Spleen (tissue), 11 donors: ENCODE measurements at regions not wholly inside any gene's neighbourhood (a gene's known extent, or its start where the extent isn't known, plus 50 kb on each side); places are given as distances from the start of the nearest gene placed in this dataset.

Experiments used
- DNase-seq: peaks from one replicate; pipeline ENCODE4 v3.0.0-alpha.2; 2020
- H3K27ac ChIP-seq, 8 donors: fragments of 200-600 bp; sonication (generic) in 7 of 8; 1 replicate in 4 of 8; 2 replicates in 4 of 8; pipeline versions ENCODE4 v1.5.0 to v1.8.0; 2016 to 2021; ENCODE audit warnings: inconsistent platforms in 4 of 8, mild to moderate bottlenecking in 4 of 8, moderate library complexity in 1 of 8
- H3K27me3 ChIP-seq, 7 donors: fragments of 200-600 bp; sonication (generic) in 6 of 7; replicated peaks in 1 of 7; 1 replicate in 4 of 7; 2 replicates in 3 of 7; pipeline versions ENCODE4 v1.5.0 to v1.8.0; 2016 to 2021; ENCODE audit warnings: inconsistent platforms in 3 of 7, mild to moderate bottlenecking in 1 of 7
- H3K36me3 ChIP-seq, 6 donors: fragments of 200-600 bp; sonication (generic) in 5 of 6; 1 replicate in 4 of 6; 2 replicates in 2 of 6; pipeline versions ENCODE4 v1.5.0 to v1.8.0; 2016 to 2021; ENCODE audit warnings: inconsistent platforms in 2 of 6
- H3K4me1 ChIP-seq, 6 donors: fragments of 200-600 bp; sonication (generic) in 5 of 6; 1 replicate in 3 of 6; 2 replicates in 3 of 6; pipeline versions ENCODE4 v1.5.0 to v1.8.0; 2016 to 2021; ENCODE audit warnings: inconsistent platforms in 3 of 6
- H3K4me3 ChIP-seq, 8 donors: fragments of 200-600 bp; sonication (generic) in 7 of 8; 1 replicate in 4 of 8; 2 replicates in 4 of 8; pipeline versions ENCODE4 v1.5.0 to v1.8.0; 2016 to 2021; ENCODE audit warnings: inconsistent platforms in 4 of 8, mild to moderate bottlenecking in 4 of 8, moderate library complexity in 2 of 8
- H3K9me3 ChIP-seq, 8 donors: fragments of 200-600 bp; sonication (generic) in 7 of 8; 1 replicate in 4 of 8; 2 replicates in 4 of 8; pipeline versions ENCODE4 v1.5.0 to v1.8.0; 2016 to 2021; ENCODE audit warnings: inconsistent platforms in 4 of 8
- POLR2A ChIP-seq, 3 donors: fragments of 450-650 bp; IDR thresholded peaks; one replicate each; pipeline ENCODE4 v1.5.1; 2017; ENCODE audit warnings: antibody characterized with exemption in 3 of 3, mild to moderate bottlenecking in 1 of 3
- POLR2AphosphoS5 ChIP-seq, 3 donors: sonication (generic); formaldehyde crosslinking; IDR thresholded peaks; one replicate each; pipeline ENCODE4 v1.5.1; 2017; ENCODE audit warnings: antibody characterized with exemption in 3 of 3
- WGBS, 5 donors: extraction: QIAGEN DNeasy Blood & Tissue Kit in 3 of 5; methylation state at CpG; one replicate each; pipeline versions ENCODE4 v1.1.5 to v1.1.7; 2013 to 2018; 5-methylcytosine and 5-hydroxymethylcytosine counted together
- intact Hi-C: fragments of 100-400 bp; cut with DNase I; formaldehyde crosslinking; loops from one replicate; pipeline ENCODE4 v1.15.0; 2023; ENCODE audit warnings: low total_unique reads
- TF ChIP-seq, protein P1 (sequence below), 11 experiments: fragments of 200-600 bp in 7 of 11; fragments of 450-650 bp in 4 of 11; sonication (generic) in 4 of 11; IDR thresholded peaks in 8 of 11; conservative IDR thresholded peaks in 3 of 11; 1 replicate in 7 of 11; 2 replicates in 4 of 11; pipeline versions ENCODE4 v1.4.0 to v1.8.0; 2016 to 2021; ENCODE audit warnings: antibody characterized with exemption in 11 of 11, inconsistent platforms in 4 of 11, mild to moderate bottlenecking in 1 of 11
- donor health status: healthy with polysubstance abuse.
- donor health status: DM: no; HTN: no; CAD: no; lungs with moderate emphysema.
- donor health status: DM: no; HTN: no; CAD: no.
- donor health status: Bipolar disorder and iron deficiency.
- donor health status: healthy.
- donor health status: DM: no; HTN: no; CAD: no.
- donor health status: DM: yes; HTN: yes; CAD: no.

DNA sequence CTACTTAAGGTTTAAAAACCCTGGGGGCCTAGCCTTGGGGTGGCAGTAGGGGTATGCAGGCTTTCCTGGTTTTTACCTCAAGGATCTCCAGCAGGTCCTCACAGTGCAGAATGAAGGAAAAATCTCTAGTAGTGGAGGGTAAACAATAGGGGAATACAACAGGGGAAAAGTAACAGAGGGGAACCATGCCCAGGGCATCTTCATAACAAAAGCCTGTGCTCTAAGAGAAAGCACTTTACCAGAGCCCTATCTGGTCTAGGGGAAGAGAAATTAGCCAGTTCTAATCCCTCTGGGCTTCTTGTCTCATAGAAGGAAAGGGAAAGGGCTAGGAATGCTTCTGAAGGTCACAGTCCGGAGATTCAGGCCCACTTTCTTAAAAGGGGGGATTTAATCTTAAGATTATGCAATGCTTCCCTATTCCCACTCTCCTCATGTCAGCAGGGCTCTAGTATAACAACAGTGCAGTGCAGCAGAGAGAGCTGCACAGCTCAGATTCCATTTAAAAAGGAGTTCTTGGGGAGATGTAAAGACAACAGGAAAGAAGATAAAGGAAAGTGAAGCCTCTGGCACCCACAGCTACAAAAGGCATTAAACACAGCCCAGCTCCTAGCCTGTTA is 149.0 kb upstream of the CYP1B1 start:
- no peaks in the 10 kb centered on the region for H3K4me1 ChIP-seq
- peaks cover 0 to 20% (median 0%) of the 10 kb centered on the region in 7 donors for H3K27me3 ChIP-seq
- intact Hi-C loops: no loop called here
- WGBS, 5 donors: 44 to 75% (median 67%) methylated on average over 1 of the region's 1 CpG
- H3K4me3 ChIP-seq: no peak overlapping the region
- H3K27ac ChIP-seq: no peak overlapping the region
- no peak for DNase-seq
- no peaks in the 10 kb centered on the region for H3K36me3 ChIP-seq
- peaks cover 0 to 7% (median 2%) of the 10 kb centered on the region in 8 donors for H3K9me3 ChIP-seq
- TF ChIP-seq POLR2AphosphoS5 (IDR thresholded peaks at IDR 0.05): no peak
- TF ChIP-seq, protein P1, sequence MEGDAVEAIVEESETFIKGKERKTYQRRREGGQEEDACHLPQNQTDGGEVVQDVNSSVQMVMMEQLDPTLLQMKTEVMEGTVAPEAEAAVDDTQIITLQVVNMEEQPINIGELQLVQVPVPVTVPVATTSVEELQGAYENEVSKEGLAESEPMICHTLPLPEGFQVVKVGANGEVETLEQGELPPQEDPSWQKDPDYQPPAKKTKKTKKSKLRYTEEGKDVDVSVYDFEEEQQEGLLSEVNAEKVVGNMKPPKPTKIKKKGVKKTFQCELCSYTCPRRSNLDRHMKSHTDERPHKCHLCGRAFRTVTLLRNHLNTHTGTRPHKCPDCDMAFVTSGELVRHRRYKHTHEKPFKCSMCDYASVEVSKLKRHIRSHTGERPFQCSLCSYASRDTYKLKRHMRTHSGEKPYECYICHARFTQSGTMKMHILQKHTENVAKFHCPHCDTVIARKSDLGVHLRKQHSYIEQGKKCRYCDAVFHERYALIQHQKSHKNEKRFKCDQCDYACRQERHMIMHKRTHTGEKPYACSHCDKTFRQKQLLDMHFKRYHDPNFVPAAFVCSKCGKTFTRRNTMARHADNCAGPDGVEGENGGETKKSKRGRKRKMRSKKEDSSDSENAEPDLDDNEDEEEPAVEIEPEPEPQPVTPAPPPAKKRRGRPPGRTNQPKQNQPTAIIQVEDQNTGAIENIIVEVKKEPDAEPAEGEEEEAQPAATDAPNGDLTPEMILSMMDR (IDR thresholded peaks at IDR 0.05 in 8 of 11, conservative IDR thresholded peaks at IDR 0.05 in 3 of 11): no peak

DNA sequence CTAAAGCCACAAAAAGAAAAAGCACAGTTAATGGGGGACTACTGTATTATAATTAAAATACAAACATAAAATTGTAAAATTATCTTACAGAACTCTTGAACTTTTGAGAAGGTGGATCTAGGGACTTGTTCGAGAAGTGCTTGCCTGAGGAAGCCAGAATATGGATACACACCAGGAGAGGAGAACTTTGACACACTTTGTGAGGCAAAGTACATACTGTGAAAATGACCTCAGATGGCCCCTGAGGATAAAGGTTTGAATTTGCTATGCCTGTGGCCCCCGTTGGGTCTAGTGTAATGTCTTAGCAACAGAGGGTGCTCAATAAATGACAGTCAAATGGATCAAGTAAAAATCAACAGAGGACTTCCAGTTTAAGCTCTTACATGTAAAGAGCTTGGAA is 148.2 kb upstream of the CYP1B1 start:
- peaks cover 0 to 9% (median 2%) of the 10 kb centered on the region in 8 donors for H3K9me3 ChIP-seq
- TF ChIP-seq, protein P1 (IDR thresholded peaks at IDR 0.05 in 8 of 11, conservative IDR thresholded peaks at IDR 0.05 in 3 of 11): no peak
- no peak for TF ChIP-seq POLR2A (IDR thresholded peaks at IDR 0.05)
- TF ChIP-seq POLR2AphosphoS5 (IDR thresholded peaks at IDR 0.05): no peak
- 79 to 96% (median 85%) methylated on average over 2 of the region's 2 CpGs for WGBS, 5 donors

DNA sequence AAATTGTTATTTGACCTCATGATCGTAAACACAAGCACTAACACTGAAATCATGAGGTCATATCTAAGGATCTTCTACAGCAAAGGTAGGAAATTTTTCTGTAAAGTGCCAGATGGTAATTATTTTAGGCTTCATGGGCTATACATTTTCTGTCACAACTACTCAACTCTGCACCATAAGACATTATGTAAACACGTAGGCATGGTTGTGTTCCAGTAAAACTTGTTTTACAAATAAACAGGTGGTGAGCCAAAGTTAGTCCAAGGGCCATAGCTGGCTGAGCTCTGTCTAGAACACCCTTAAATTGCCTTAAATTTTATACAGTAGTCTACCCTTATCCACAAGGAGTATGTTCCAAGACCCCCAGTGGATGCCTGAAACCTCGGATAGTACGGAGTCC is 147.3 kb upstream of the CYP1B1 start:
- Histone ChIP-seq H3K4me1 (peaks cover 0 to 5% (median 0%) of the 10 kb centered on the region in 6 donors), H3K36me3 (no peaks in the 10 kb centered on the region), H3K4me3 (no peak overlapping the region), H3K27ac (no peak overlapping the region), H3K27me3 (peaks cover 0 to 25% (median 0%) of the 10 kb centered on the region in 7 donors), H3K9me3 (peaks cover 0 to 9% (median 2%) of the 10 kb centered on the region in 8 donors)
- TF ChIP-seq, protein P1 (IDR thresholded peaks at IDR 0.05 in 8 of 11, conservative IDR thresholded peaks at IDR 0.05 in 3 of 11): no peak
- TF ChIP-seq POLR2A (IDR thresholded peaks at IDR 0.05) (no peak), POLR2AphosphoS5 (IDR thresholded peaks at IDR 0.05) (no peak)
- WGBS, 5 donors: 88 to 96% (median 91%) methylated on average over 4 of the region's 4 CpGs
- intact Hi-C loops: no loop called here
- no peak for DNase-seq

More for the DNA sequence above, 148.2 kb upstream of the CYP1B1 start:
- Histone ChIP-seq H3K27me3 (peaks cover 0 to 20% (median 0%) of the 10 kb centered on the region in 7 donors), H3K4me3 (no peak overlapping the region), H3K4me1 (no peaks in the 10 kb centered on the region), H3K36me3 (no peaks in the 10 kb centered on the region), H3K27ac (no peak overlapping the region)
- intact Hi-C loops: no loop called here
- DNase-seq: no peak

DNA sequence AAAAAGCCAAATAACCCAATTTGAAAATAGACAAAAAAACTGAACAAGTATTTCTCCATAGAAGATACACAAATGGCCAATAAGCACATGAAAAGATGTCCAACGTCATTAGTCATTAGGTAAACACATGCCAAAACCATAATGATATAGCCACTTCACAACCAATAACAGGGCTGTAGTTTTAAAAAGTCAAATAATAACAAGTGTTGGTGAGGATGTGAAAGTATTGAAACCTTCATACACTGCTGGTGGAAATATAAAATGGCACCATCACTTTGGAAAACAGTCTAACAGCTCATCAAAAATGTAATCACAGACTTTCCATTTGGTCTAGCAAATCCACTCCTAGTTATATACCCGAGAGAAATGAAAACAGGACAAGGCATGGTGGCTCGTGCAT is 144.2 kb upstream of the CYP1B1 start:
- H3K4me3 ChIP-seq: no peak overlapping the region
- H3K36me3 ChIP-seq: no peaks in the 10 kb centered on the region
- DNase-seq: no peak
- peaks cover 0 to 5% (median 0%) of the 10 kb centered on the region in 6 donors for H3K4me1 ChIP-seq
- no peak overlapping the region for H3K27ac ChIP-seq
- 57 to 92% (median 88%) methylated on average over 3 of the region's 3 CpGs for WGBS, 5 donors
- H3K27me3 ChIP-seq: peaks cover 0 to 27% (median 0%) of the 10 kb centered on the region in 7 donors
- TF ChIP-seq POLR2A (IDR thresholded peaks at IDR 0.05) (no peak), POLR2AphosphoS5 (IDR thresholded peaks at IDR 0.05) (no peak)
- TF ChIP-seq, protein P1 (IDR thresholded peaks at IDR 0.05 in 8 of 11, conservative IDR thresholded peaks at IDR 0.05 in 3 of 11): no peak
- H3K9me3 ChIP-seq: peaks cover 0 to 9% (median 2%) of the 10 kb centered on the region in 8 donors
- intact Hi-C loops: no loop called here
